NCI-H1694 treated with DMSO at 0.1 percent for 48 hours (cell line): ENCODE measurements at regions not wholly inside any gene's neighbourhood (a gene's known extent, or its start where the extent isn't known, plus 50 kb on each side); places are given as distances from the start of the nearest gene placed in this dataset.

Experiments used
- DNase-seq: peaks from one replicate; lab custom pipeline; 2025; lab: John Stamatoyannopoulos, UW

- no peak for DNase-seq
Measured at GRCh38 chr5:143464723-143465490, 61.4 kb upstream of the NR3C1 start.

DNA sequence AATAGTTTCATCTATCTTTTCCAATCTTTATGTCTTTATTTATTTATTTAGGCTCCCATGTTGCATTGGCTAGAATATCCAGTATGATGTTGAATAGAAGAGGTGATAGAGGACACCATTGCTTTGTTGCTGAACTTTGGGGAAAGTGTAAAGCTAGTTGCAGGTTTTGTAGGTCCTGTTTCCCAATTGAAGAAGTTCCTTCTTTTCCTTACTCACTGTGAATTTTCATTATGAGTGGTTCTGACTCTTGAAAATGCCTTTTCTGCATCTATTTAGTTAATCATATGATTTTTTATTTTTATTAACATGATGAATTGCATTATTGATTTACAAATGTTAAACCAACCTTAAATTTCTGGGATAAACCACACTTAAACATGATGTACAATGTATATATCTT, 58.9 kb upstream of the NR3C1 start:
- DNase-seq = no peak

GRCh38 chr5:143459433-143459832, 55.9 kb upstream of the NR3C1 start:
- DNase-seq = no peak

DNA sequence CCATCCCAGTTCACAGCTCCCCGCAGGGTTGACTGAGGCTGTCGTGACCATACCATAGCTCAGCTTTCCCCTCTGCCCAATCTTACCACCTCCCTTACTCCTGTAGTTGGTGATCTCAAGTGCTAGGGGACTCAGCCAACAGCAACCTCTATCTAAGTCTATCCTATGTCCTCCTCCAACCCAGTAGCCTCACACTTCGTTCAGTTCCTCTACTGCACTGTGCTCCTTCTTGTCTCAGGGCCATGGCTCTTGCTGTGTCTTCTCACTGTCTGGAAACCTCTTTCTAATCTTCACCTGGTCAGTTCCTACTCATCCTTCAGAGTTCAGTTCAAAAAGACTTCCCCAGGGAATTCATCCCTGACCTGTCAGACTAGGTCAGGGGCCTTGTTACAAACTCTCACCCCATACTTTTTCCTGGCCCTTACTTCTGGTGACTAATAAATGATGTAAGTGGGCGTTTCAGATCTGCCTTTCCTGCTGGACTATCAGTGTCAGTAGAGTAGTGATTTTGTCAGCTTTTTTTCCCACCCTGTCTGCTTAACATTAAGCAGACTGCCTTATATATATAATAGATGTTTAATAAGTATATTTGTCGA, 53.6 kb upstream of the NR3C1 start:
- DNase-seq = no peak

DNA sequence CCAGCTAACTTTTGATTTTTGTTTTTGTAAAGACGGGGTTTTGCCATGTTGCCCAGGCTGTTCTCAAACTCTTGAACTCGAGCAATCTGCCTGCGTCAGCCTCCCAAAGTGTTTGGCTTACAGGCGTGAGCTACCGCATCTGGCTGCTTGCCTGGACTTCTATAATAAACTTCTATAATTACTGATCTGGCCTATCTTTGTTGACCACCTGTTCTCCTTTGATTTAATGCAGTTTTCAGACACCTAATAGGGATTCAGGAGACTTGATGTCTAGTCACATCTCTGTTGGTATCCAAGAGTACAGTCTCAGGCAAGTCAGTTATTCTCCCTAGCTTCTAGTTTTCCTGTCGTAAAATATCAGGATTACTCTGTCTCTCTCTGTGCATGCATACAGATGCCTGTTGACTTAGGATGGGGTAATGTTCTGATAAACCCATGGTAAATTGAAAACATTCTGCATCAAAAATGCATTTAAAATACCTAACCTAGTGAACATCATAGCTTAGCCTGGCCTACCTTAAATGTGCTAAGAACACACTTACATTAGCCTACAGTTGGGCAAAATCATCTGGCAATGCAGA, 51.5 kb upstream of the NR3C1 start:
- DNase-seq = peak; percentile 63

GRCh38 chr5:143453720-143454119, 50.2 kb upstream of the NR3C1 start:
- no peak for DNase-seq
